Fibroblast of skin of abdomen (primary cell): ENCODE measurements at regions not wholly inside any gene's neighbourhood (a gene's known extent, or its start where the extent isn't known, plus 50 kb on each side); places are given as distances from the start of the nearest gene placed in this dataset.

ENCODE experiments used
- DNase-seq: peaks from one replicate; pipeline ENCODE4 v3.0.0-alpha.2; 2013

DNA sequence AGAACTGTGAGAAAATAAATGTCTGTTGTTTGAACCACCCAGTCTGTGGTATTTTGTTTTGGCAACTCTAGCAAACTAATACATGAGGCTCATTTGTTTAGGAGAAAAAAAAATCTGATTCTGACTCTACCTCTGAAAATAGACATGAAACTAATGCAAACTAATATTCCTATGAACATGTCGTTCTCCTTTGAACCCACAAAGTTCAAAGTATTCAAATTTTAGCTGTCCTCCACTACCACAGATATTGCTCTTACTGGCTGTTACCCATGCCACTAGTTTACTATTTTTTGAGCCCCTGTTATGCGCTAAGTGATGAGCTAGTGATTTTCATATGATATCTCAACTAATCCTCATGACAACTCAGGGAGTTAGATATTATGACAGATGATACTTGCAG is 58.8 kb upstream of the ZNF804B start:
- DNase-seq, result no peak

DNA sequence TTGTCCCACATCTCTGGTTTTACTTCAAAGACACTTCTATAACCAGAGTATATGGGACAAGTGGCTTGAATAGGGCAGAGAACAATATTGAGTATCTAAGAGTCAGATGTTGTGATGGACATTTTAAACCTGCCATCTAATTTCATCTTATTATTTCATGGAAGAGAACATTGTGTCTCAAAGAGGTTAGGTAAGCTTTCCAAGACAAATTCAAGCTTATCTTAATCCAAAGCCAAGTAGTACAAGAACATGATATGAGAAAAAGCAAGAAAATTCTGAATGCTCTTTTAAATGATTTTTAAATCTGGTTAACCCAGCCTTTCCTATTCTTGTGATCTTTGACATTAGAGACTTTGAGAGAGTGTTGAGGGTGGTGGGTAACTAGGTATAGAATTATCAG is 65.3 kb upstream of the ZNF804B start:
- no peak for DNase-seq

DNA sequence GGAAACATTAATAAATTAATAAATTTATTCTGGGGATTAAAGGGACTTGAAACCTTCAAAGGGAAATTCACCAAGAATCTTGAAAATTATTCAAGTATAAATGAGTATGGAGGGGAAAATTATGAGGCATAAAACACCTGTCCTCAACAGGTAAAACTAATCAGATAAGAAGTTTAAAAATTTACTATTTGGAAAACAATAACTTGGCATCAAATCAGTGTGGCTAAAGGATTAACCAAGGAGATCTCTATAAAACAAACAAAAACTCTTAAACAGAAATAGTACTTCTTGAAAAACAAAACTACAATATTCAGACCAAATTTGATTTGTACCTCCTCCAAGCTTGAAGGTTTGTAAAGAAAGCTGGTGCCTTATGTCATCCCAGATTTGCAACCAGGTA is 66.4 kb upstream of the ZNF804B start:
- DNase-seq, result no peak

DNA sequence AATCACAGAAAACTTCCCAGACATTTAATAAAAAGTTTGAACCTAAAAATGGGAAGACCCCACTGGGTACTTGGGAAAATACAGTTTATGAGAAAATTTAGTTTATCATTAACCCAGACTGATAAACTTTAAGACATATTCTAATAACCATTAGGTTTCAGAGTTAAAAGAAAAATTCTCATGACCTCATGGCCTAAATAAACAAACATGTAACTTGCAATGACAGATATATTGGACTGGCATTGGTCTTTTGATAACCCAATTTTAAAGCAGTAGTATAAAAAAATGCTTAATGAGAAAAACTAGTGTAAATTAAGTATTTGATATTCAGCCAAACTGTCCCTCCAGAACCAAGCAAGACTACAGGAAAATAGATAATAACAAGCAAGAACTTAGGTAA is 67.0 kb upstream of the ZNF804B start:
- no peak for DNase-seq

DNA sequence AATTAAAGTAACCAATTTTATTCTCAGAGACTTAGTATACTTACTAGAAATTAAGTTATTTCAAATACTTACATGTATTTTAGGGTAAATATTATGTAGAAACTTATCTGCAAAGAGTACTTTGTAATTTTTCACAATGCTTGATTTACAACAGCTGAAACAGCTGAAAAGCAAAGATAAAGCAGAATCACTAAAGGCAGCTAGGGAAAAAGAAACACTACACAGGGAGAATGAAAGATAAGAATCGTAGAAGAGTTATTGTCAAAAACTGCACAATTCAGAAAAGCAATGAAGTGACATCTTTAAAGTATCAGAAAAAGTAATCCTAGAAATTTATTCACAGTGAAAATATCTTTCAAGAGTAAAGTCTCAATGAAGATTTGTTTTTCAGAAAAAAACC is 69.7 kb upstream of the ZNF804B start:
- no peak for DNase-seq

DNA sequence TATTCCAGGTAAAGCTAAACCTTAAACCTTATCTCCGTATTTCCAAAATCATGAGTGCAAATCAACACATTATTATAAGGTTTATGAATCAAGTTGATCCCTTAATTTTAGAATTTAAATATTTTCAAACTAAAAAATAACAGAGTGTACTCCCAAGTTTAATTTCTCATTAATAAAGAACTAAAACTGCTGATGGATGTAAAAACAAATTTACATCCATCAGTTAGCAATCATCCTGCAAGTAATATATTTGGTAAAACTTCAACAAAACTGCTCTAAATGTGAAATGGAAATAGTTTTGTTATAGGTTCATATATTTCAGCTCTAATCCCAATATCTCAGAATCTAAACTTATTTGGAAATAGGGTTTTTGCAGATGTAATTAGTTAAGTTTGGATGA is 71.3 kb upstream of the ZNF804B start:
- no peak for DNase-seq

DNA sequence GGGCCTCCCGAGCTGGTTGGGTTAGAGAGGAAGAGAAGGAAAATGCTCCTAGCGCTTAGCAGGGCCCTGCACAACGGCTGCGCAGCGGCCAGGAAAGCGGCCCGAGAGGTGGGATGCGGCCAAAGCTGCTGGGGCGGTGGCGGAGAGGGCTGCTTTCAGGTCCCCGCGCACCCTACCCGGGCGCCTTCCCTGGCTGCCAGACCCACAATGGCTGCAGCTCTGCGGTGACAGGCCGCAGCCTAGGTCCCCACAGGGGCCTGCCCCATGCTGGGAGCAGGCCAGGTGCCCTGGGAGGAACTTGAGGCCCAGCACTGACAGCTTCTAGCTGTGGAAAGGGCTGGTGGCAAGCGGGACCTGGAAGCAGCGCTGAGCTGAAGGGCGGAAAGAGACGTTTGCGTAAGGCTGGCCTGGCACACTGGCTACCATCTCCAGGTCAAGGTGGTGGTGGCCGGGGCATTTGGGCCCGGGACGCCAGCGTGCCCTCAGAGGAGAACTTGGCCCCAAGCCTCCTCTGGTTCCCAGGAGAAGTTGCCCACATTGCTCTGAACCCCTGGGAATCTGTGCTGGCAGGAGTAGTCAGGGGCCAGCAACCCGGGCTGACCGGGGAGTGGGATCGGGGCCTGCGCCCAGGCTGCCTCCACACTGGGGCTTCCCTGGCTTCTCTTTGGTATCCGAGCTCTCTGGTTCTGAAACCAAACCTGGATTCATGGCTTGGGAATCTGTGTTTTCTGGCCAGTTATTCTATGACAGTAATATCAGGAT is 72.9 kb upstream of the ZNF804B start:
- no peak for DNase-seq

DNA sequence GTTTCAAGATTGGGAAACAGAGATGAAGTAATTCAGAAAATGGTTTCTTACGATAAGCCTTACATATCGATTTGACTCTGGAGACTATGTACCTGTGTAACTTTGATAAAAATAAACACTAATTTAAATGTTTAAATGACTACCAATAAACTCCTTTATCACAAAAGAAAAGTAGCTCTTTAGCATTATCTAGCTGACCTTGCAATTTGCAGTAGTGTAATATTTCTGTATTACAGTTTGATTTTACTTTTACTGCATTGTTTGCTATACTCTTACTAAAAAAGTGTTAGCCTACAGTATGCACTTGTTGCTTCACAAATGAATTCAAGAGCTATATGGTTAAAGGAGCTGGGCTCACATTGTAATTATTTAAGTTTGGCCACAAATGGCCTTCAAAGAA is 77.8 kb upstream of the ZNF804B start:
- no peak for DNase-seq

DNA sequence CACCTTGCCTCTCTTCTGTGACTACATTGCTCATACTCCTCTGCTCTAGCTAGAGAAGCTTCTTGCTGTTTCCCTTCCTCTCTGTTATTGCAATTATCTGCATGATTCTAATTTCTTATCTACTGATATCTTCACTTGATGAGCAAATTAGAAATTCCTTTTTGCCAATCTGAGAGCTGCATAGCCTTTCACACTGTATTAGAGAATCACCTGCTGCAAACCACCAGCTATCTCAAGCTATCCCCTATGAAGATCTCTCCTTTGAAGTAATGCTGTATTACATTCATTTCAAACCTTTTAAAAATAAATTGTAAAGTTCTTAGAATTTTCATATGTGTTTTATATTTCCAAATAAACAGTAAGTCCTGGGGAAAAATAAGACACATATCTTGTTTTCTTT is 89.0 kb upstream of the ZNF804B start:
- DNase-seq, result no peak

DNA sequence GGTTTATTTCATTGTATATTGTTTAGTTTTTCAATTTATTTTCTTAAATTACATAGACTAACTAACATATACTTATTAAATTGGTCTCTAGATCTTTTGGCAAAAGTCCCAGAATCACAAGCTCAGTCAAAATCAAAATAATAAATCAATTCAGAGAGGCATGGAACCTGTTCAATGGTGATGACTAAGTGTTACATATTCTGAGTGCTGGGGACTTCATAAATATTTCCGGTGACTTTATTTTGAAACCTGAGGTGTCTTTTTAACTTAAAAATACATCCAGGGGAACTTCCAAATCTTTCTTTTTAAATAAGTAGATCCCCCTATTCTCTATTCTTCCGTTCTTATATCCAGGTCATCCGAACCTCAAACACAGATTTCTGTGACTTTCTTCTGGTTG is 89.6 kb upstream of the ZNF804B start:
- DNase-seq, result no peak

DNA sequence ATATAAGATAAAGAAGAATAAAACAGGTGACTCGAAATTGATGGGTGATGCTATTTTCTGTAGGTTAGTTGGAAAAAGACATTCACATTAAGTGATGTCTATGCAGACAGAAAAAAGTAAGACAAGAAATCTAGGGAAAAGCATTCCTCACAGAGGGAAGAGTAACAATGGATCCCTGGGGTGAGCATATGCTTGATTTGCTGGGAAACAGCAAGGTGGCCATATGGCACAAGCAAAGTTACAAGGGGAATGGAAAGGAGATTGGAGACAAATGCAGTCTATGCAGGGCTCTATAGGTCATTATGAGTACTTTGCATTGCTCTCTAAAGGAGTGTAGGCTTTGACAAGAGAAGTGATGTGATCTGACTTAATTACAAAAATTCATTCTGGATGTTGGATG is 90.9 kb upstream of the ZNF804B start:
- no peak for DNase-seq

DNA sequence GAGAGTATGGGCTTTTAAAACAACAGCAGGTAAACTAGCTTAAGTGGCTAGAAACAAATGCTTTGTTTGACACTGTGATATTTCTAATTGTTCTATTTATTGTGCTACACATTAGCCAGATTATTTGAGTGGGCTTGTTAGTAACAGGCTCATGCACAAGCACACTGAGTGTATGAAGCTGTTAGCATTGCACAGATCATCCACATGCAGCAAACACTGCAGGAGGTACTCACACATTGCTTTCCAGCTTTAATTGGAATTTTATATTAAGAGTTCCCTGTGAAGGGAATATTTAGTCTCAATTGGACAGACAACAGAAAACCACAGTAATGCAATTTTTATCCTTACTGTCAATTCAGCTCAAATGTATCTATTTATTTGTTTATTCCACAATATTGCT is 92.9 kb upstream of the ZNF804B start:
- DNase-seq, result no peak

DNA sequence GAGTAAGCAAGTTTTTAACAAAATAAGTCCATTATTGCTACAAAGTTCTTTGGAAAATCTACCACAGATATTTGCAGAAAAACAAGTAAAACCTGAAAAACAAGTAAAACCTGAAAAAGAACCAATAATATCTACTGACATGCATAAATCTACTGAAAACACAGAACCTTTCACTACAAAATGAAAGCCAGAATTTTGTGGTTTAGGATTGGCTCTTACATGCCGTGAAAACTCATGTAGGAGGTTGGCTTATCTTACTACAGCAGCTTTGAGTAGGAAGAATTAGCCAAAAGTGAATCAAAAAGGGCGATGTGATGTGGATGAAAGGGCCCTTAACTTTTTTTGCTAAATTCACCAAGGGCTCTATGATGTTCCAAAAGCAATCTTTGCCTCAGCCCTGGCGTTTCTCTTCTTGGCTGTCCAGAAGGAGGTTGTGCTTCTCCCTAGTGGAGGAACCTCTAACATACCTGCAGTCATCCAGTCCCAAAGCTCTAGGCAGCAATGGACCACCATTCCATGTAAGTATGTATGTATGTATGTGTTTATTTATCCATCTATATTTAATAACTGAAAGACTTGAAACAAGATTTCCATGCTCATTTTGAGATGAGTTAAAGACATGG is 93.5 kb upstream of the ZNF804B start:
- DNase-seq, result no peak

DNA sequence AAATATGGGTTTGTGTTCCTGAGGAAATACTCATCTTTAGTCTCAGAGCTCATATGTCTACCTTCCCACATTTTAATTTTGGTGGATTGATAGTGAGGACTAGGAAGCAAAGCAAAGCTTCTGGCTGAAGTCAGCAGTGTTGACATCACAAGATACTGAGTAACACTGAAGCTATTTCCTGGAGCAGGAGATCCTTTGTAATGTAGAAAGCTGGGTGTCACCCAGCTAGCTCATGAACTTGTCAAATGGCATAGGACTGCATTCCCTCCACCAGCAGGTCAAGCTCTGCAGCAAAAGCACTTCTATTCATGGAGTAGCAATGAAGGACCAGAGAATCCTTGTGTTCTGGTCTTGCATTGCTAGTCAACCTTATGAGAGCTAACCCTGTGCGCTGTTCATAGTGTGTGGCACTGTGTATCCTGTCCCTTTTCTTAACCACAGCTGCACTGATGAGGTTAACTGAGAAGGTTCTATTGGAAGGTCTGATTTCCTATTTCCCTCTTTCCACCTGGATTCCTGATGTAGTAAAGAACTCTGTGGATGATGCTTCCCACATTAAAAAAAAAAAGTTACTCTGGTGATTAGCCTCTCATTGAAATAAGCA is 94.8 kb upstream of the ZNF804B start:
- DNase-seq, result peak; percentile 66

DNA sequence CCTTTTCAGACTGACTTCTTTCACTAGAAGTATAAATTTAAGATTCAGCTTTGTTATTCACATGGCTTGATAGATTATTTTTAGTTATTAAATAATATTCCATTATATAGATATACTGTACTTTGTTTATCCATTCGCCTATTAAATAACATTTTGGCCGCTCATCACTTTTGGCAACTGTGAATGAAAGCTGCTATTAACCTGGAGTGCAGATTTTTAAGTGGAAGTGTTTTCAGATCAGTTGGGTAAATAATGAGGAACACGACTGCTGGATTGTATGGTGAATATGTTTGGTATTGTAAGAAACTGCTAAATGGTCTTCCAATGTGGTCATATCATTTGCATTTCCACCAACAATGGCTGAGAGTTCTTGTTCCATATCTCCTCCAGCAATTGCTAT is 97.6 kb upstream of the ZNF804B start:
- DNase-seq, result no peak

DNA sequence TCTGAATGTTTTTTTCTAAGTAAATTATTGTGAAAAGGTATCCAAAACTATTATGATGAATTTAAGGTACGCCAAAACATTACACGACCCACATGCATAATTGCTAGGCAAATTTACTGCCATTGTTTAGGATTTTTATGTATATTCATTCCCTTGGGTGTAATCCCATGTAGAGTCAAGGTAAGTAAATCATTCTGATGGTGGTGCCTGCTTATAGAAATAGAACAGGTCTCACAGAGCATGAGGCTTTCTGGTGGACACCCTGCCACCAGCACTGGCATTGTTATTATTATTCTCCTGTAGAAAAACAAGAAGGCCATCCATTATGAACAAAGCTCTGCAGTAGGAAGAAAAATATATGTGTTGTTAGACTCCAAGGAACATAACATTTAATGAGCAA is 111.7 kb upstream of the ZNF804B start:
- DNase-seq, result no peak

DNA sequence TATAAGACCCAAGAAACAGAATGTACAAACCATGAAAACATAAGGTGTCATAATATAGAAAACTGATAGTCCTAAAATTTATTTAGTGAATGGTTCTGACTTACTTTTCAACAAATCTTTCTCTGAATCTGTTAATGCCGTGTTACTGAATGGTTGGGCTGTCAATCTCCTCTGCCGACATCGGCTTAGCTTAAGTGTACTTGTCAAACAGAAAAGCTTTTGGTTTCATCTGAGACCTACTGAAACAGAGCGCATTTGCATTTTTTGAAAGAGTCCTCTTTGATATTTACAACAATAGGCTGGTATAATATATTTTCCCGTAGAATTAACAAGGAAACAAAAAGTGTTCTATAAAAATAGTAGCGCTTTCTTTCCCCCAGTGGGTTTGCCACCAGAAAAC is 120.9 kb upstream of the ZNF804B start:
- no peak for DNase-seq

DNA sequence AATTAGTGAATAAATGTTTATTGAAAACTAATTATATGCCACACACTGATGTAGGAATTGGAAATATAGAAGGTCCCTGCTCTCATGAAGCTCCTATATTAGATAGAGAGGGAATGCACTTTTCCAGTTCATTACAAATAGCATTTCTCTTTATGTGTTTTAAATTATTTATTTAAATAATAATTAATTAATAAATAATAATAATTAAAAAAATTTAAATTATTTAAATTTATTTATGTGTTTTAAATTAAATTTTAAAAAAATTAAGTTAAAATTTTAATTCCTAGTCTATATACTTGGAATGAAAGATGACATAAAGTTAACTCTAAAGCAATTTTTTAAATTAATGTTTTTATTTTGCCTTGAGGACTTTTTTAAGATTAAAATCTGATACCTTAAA is 121.7 kb upstream of the ZNF804B start:
- no peak for DNase-seq

DNA sequence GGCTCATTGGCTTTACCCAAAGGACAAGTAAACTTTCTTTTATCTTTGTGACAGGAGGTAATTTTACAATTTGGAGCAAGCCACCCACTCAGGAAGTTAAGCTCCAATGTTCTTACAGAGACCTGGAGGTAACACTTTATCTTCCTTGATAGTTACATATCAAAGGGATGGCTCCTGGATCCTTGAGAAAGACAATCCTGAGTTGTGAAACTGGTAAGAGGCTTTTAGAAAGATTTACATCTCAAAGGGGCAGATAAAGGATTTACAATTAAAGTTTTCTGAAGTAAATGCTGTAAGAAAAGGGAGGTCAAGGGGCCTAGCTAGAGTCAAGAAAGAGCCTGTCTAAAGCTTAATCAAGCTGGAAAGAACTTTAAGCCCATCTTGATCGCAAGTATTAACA is 124.4 kb upstream of the ZNF804B start:
- DNase-seq, result no peak

DNA sequence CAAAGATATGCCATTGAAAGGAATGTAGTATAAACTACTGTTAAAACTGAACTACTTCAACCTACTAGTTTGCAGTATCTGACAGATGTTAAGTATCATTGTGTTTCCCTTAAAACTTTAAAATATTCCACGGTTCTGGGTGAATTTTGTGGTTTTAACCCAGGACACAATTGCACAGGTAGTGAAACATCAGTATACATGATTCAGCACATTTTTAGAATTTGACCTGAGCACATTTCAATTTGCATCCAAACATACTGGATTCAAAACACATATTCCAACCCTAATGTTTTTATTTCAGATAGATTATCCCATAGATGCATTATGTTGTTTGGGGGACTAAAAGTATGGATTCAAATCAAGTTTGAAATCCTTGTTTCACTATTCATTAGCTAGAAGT is 129.9 kb upstream of the ZNF804B start:
- no peak for DNase-seq

DNA sequence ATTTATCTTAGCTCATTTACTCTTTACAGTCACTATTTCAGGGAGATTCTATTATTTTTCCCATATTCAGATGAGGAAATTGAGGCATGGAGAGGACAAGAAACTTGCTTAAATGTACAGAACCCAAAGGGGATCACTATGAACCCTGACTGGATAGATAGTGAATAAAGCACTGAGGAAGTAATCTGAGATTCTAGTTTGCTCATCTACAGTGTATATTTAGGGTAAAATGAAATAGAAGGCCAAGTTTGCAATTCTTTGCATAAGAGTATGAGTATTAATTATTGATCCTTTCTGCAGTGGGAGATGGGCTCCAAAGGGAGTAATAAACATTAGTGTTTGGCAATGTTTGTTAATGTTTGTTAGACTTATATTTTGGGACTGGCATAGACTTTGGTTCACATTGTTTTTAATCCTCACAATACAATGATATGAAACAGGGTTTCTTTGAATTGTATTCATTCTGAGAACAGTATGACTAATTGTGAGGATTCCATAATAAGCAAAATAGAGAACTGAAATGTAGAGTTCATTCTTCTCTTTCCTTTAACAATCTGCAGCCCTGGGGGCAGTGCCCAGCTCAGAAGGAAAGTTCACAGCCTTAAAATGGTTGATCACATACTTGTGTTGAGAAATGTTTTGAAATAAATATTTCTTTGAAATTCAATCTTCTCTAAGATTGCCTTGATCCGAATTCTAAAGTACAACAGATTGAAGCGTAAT is 131.0 kb upstream of the ZNF804B start:
- DNase-seq, result no peak

DNA sequence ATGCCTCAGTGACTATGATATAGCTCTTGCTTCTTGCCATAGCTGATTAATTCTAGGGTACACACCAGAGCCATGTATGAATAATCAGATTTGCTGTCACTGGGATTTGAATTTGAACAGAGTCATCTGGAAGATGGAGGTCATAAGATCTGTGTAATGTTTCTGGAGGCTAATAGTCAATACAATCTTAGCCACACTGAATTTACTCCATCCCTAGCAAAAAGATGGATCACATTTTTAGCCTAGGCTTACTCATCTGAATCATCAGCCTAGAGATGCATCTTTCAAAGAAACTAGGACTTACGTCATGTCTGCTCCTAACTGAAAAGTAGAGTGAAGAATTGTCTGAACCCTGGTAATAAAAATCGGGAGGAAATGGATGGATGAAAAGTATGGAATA is 142.3 kb upstream of the ZNF804B start:
- DNase-seq, result no peak

DNA sequence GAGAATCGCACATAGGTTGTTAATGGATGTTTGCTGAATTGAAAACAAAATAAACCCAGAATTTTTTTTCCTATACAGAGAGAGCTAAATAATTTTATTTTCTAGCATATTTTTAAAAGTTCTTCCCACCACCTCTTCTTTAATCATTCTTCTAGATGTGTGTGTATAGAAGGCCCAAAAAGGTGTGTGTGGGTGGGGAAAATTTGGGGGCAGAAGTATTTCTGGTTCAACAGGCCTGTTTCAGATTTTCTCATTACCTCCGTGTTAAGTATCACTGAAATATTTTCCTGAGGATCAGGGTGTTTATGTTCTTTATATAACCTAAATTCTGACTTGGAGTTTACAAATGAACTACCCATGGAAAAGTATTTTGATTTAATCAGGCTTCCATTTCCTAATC is 144.2 kb upstream of the ZNF804B start:
- no peak for DNase-seq

DNA sequence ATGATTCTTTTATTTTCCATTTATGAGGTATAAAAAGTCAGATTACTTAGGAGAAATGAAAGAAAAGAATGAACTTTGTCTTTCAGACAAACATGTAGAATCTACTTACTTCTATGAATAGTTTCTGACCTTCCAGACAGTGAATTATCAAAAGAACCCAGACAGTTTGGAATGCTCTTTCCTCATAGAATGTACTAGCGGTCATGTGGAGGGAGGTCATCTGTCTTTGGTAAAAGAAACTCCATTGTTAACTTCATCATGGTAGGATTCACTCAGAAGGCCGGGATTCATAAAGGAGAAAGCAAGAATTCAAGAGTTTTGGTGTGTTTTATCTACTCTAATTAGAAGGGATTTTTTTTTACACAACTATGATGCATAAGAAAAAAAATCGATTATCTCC is 144.8 kb upstream of the ZNF804B start:
- DNase-seq, result no peak
